ENCODE measurements at regions not wholly inside any gene's neighbourhood (a gene's known extent, or its start where the extent isn't known, plus 50 kb on each side); places are given as distances from the start of the nearest gene placed in this dataset.
"Not testable (repeated sequence)": the region's sequence is repeated elsewhere in the genome, so short reads cannot be mapped to it uniquely, and the experiment has no call there.

- peak; percentile 28 to 47 for DNase-seq
Observed at GRCh38 chr2:123481406-123481805, 543.7 kb upstream of the CNTNAP5 start.

DNA sequence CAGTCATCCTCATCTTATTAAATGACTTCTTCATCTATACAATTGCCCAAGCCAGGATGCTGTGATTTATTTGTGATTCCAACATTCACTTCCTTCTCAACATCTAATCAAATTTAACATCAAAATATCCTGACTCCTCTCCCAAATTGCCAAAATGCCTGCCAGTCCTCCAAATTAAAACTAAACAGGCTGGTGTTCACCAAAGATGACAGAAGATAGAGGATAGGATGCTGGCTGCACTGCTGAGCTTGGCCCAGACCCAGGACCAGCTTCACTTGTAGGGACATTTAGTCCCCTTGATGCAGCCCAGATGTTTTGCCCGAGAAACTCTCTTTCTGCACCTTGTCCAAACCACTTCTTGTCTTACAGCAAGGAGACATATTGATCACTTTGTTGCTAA, 540.0 kb upstream of the CNTNAP5 start:
- no peak for DNase-seq

DNA sequence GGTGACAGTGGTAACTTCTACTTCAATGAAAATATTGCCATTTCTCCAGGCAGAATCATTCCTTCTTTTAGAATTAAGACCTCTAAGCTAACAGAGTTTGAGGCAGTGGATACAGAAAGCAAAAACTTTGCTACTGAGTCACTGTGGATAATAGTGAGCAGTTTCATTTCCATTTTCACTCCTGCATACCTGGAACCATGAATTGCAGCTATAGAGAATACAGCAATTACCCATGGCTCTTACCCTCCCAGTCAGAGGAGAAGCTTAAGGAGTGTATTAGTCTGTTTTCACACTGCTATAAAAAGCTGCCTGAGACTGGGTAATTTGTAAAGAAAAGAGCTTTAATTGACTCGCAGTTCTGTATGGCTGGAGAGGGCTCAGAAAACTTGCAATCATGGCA, 531.4 kb upstream of the CNTNAP5 start:
- DNase-seq, result no peak

GRCh38 chr2:123495241-123495640, 529.8 kb upstream of the CNTNAP5 start:
- no peak for DNase-seq

DNA sequence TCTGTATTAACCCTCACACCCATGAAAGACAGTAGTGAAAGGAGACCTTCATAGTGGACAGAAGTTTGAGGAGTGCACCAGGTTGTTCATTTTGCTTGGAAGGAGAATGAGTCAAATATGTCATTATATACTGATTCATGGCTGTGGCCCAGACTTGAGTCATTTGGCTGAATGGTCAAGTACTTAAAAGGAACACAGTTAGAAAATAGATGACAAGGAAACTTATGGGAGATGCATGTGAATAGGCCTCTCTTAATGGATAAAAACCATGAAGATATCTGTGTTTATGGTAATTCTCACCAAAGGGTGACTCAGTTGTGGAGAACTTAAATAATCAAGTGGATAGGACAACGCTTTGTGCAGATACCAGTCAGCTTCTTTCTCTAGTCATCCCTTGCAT, 524.7 kb upstream of the CNTNAP5 start:
- DNase-seq, result no peak

DNA sequence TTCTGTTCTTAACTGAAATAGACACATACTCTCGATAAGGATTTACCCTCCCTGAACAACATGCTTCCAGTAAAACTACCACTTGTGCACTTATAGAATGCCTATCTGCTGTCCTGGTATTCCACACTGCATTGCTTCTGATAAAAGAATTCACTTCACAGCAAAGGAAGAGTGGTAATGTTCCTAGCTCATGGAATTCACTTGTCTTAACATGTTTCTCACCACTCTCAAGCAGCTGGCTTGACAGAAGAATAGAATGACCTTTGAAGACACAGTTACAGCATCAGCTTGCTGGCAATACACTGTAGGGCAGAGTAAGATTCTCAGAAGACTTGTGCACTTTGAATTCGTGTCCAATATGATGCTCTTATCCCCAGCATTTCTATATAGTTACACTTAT, 524.1 kb upstream of the CNTNAP5 start:
- DNase-seq, result no peak

- no peak for DNase-seq
Observed at GRCh38 chr2:123502931-123503330, 522.2 kb upstream of the CNTNAP5 start.

DNA sequence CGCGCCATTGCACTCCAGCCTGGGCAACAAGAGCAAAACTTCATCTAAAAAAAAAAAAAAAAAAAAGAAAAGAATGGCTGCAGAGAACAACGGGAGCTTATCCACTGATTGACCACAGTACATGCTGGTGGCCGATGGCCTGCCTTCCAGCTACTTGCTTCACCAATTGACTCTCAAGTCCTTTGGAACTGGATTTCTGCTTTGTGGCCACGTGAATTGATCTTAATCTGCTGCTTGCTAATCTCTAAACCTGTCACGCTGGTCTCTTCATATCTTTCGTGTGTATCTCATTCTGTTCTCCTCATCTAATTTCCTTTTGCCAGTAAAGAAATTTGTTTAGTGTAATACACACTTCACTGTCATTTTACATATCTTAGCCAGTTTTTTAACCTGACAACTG, 512.5 kb upstream of the CNTNAP5 start:
- DNase-seq, result no peak

DNA sequence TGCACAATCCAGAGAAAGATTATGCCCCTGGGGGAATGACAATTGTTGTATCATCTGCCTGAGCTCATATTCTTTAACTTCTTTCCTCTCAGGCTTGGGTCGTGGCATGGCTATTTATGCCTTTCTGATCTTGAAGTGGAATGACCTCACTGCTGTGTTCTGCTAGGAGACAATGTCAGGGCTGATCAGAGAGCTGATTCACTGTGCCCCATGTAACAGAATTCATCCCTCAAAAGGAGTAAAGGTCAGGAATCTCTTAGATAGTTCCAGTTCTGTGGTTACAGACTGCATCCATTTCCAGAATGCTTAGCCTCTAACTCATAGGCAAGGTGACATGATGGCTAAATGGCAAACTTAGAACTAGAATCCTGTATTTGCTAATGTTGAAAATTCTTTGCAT, 511.7 kb upstream of the CNTNAP5 start:
- DNase-seq, result no peak

- DNase-seq, result no peak
Observed at GRCh38 chr2:123514613-123515207, 510.4 kb upstream of the CNTNAP5 start.

GRCh38 chr2:123518367-123518766, 506.7 kb upstream of the CNTNAP5 start:
- no peak for DNase-seq

DNA sequence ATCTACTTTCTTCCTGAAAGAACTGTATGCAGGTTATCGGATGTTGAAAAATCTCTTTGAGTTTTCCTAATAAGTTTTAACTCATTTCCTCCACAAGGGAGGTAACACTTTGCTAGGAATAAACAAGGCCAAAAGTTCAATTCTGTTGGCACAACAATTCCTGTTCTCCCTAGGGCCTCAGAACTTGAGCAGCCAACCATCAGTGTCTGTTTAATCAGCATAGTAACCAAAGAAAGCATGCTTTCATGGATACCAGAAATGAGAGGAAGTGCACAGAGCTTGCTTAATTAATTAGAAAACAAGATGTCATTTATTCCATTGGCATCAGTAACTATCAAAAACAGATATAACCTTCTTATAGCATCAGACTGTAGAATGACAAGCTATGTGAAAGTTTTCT, 503.2 kb upstream of the CNTNAP5 start:
- DNase-seq, result no peak

DNA sequence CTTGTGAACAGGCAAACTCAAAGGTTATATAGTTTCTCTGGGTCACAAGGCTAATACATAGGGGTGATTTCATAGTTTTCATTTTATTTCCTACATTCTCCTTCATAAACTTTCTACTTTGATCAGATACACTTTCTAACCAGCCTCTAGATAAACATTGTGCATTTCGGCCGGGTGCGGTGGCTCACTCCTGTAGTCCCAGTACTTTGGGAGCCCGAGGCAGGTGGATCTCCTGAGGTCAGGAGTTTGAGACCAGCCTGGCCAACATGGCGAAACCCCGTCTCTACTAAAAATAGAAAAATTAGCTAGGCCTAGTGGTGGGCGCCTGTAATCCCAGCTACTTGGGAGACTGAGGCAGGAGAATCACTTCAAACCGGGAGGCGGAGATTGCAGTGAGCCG, 502.6 kb upstream of the CNTNAP5 start:
- DNase-seq, result not testable (repeated sequence)

- DNase-seq, result no peak
Observed at GRCh38 chr2:123528996-123529707, 495.9 kb upstream of the CNTNAP5 start.

DNA sequence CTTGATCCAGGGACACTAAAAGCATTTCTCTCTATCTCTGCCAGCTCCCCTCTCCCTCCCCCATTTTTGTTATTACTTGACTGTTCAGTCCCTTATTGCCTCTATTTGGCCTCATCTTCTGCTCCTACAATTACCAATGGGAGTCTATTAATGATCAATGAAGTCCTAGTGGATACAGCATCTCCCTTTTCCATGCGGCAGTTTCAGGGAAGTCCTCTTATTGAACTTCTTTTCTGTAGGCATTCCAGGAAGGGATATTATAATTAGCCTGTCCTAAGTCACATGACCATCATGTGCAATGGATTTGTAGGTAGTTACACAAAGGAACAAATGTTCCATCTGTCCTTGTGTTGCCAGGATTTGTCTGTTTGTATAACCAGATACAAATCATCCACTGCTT, 495.1 kb upstream of the CNTNAP5 start:
- no peak for DNase-seq

GRCh38 chr2:123532126-123532525, 493.0 kb upstream of the CNTNAP5 start:
- no peak for DNase-seq

GRCh38 chr2:123532994-123533393, 492.1 kb upstream of the CNTNAP5 start:
- no peak for DNase-seq

GRCh38 chr2:123540291-123540690, 484.8 kb upstream of the CNTNAP5 start:
- no peak for DNase-seq

DNA sequence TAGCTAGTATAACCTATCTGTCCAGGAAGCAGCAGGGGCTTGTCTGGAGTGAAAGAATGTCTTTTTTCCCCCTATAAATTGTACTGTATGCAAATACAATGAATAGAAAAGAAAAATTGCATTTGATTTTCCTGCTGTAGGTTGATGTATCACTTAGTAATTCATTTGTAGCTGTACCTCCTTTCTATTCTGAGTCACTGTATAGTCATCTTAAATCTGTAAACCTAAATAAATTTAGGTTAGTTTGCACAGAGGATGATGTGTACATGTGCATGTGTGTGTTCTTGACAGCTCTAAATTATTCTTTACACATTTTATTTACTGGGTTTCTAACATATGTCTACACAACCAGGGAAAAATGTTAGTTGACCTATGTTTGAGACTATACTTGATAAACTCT, 478.7 kb upstream of the CNTNAP5 start:
- no peak for DNase-seq

DNA sequence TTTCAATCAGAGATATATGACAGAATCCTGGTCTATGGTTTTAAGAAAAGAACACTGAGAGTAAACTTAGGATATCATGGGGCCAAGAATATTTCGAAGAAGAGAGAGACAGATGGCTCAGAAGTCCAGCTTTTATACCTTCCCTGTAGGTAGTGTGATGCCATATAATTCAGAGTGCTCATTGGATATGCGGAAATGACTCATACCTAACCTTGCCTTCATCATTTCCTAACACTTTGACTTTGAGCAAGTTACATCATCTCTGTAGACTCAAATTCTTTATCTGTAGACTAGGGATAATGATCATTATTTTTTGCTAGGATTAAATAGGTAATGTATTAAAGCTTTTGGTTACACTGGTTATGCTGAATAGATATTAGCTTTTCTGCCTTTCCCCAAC, 461.6 kb upstream of the CNTNAP5 start:
- DNase-seq, result no peak

DNA sequence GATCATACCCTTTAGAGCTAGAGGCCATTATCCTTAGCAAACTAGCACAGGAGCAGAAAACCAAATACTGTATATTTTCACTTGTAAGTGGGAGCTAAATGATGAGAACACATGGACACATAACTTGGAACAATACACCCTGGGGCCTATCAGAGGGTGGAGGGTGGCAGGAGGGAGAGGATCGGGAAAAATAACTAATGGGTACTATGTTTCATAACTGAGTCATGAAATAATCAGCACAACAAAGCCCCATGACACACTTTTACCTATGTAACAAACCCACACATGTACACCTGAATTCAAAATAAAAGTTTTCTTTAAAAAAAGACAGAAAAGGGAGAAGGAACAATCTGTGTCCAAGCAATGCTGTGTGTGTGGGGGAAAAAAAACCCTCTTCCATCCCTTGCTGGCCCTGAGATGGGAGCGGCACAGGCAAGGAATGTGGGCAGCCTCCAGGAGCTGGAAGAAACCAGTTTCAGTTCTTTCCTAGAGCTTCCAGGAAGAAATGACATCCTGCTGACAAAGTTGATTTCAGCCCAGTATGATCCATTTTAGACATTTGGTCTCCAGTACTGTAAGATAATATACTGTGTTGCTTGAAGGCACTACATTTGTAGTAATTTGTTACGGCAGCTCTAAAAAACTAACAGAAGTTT, 458.7 kb upstream of the CNTNAP5 start:
- DNase-seq, result no peak

DNA sequence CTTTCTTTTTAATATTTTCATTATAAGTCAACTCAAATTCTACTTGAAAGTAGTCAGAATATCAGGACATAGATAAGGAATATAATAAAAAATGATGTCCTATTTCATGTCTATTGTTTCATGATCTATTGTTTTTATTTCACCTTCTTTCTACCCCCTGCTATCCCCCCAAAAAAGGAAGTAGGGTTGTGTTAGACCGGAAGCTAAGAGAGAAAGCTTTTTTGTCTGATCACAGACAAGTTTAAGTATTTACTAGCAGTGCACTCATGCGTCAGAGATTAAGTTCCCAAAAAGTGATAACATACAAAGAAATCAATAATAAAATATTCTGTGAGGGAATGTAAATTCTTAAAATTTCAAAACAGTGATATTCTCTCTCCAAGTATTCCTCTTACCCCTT, 447.1 kb upstream of the CNTNAP5 start:
- no peak for DNase-seq

DNA sequence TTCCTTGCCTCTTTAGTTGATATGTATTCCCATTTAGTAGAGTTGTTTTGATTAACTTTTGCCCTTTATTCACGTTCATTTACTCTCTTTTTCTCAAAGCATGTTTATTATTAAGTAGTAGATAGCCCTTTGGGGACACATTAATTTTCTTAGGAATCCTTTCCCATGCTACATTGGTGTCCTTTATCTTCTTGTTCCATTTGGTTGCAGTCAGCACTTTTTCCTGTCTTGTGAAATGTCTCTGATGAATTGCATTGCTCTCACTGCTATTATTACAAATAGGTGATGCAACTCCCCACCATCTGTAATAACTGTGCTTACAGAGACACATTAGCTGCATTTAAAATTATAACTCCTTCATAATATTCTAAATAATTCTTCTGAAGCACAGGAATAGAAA, 428.5 kb upstream of the CNTNAP5 start:
- no peak for DNase-seq

DNA sequence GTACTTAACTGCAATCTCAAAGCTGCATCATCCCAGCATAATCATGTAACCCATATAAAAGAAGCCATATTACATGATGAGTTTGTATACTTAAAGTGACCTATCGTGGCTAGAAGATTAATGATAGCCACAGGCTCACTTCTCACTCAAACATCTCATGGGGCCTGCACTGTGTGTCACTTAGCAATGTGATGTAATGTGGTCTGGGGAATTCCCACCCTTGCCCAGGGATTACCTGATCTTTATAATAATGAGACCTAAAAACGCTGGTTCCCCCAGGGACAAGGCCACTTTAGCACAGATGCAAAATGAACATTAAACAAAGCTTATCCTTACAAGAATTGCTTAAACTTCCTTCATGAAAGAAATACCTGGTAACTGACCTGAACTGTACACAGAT, 427.1 kb upstream of the CNTNAP5 start:
- no peak for DNase-seq
